ENCODE measurements at regions not wholly inside any gene's neighbourhood (a gene's known extent, or its start where the extent isn't known, plus 50 kb on each side); places are given as distances from the start of the nearest gene placed in this dataset.

- DNase-seq (ENCODE audit: low read depth in 3 of 3, low spot score in 2 of 3) = no peak
Observed at GRCh38 chr6:4311976-4312860, 176.8 kb upstream of the ECI2 start.

GRCh38 chr6:4309540-4309939, 174.2 kb upstream of the ECI2 start:
- DNase-seq (ENCODE audit: low read depth in 3 of 3, low spot score in 2 of 3) = no peak

DNA sequence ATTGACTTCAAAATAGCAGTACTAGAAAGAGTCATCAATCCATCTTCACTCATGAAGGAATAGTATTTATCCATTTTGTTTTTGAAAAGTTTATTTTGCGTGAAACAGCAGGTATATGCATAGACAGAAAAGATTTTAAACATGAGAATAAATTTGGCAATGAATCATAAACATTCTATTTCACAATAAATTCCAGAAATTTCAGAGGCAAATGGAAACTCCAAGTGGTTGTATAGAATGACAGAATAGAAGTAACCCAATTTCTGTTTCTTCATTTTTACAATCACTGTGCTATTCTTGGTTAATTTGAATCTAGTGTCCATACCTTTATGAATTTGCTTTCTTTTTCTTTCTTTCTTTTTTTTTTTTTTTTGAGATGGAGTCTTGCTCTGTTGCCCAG, 173.0 kb upstream of the ECI2 start:
- no peak for DNase-seq (ENCODE audit: low read depth in 3 of 3, low spot score in 2 of 3)

DNA sequence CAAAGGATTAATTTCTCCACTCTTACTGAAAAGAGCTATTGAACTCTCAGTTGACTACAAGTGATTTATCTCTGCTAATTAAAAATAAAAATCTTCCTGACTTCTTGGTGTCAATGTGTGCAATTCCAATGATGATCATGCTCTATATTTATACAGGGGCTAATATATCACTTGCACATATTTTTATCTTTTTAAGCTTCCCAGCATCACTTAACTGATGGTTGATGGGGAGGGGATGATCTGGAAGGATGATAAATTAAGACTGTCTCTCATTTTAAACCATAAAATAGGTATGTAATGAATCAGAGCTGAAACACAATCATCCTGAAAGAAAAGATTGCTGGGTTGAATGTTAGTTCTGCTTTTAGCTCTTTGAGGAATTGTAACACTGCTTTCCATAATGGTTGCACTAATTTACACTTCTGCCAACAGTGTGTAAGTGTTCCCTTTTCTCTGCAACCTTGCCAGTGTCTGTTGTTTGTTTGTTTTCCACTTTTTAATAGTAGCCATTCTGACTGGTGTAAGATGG, 169.6 kb upstream of the ECI2 start:
- no peak for DNase-seq (ENCODE audit: low read depth in 3 of 3, low spot score in 2 of 3)

GRCh38 chr6:4303638-4304037, 168.3 kb upstream of the ECI2 start:
- no peak for DNase-seq (ENCODE audit: low read depth in 3 of 3, low spot score in 2 of 3)

- DNase-seq (ENCODE audit: low read depth in 3 of 3, low spot score in 2 of 3) = no peak
Observed at GRCh38 chr6:4302524-4302923, 167.1 kb upstream of the ECI2 start.

- DNase-seq (ENCODE audit: low read depth in 3 of 3, low spot score in 2 of 3) = no peak
Observed at GRCh38 chr6:4301871-4302270, 166.5 kb upstream of the ECI2 start.

GRCh38 chr6:4300917-4301316, 165.5 kb upstream of the ECI2 start:
- no peak for DNase-seq (ENCODE audit: low read depth in 3 of 3, low spot score in 2 of 3)

DNA sequence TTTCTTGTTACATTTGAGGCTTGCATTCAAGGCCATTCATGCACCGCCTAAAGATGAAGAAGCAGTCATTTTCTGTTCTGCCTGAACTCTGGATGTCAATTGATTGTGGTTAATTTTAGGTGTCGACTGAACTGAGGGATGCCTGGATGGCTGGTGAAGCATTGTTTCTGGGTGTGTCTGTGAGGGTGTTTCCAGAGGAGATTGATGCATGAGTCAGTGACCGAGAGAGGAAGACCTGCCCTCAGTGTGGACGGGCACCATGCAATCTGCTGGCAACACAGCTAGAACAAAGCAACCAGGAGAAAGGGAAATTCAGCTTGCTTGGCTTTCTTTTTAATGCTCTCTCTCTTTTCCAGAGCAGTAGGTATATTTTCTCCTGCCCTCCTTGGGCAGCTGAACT, 164.1 kb upstream of the ECI2 start:
- DNase-seq (ENCODE audit: low read depth in 3 of 3, low spot score in 2 of 3) = no peak

DNA sequence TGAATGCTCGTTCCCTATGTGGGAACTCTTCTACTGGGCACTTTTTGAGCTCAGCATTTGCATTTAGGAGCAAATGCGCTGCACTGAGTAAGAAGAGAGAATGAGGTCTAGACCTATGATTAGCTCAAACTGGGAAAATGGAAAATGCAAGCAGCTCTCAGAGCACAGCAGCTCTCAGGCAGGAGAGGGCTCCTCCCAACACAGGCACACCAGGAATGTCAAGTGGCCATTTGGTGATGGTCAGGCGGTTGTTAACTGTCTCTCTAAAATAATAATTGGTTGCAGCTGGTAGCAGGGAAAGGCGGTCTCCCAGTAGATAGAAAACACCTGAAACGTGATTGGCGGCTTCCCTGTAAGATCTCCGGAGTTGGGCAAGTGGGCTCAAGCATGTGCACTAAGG, 162.0 kb upstream of the ECI2 start:
- DNase-seq (ENCODE audit: low read depth in 3 of 3, low spot score in 2 of 3) = no peak

- no peak for DNase-seq (ENCODE audit: low read depth in 3 of 3, low spot score in 2 of 3)
Observed at GRCh38 chr6:4296552-4296951, 161.2 kb upstream of the ECI2 start.

DNA sequence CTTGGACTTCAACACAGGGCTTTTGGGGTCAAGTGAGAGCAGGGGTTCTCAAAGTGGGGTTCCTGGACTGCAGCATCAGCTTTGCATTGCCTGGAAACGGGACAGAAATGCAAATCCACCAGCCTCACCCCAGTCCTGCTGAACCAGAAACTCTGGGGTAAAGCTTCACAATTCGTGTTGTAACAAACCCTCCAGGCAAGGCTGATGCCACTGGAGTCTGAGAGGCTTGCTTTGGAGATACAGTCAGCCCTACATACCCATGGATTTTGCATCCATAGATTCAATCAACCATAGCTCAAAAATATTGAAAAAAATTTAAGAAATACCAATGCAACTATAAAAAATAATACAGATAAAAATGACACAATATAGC, 160.4 kb upstream of the ECI2 start:
- no peak for DNase-seq (ENCODE audit: low read depth in 3 of 3, low spot score in 2 of 3)

- no peak for DNase-seq (ENCODE audit: low read depth in 3 of 3, low spot score in 2 of 3)
Observed at GRCh38 chr6:4295058-4295782, 159.8 kb upstream of the ECI2 start.

GRCh38 chr6:4294636-4295035, 159.3 kb upstream of the ECI2 start:
- DNase-seq (ENCODE audit: low read depth in 3 of 3, low spot score in 2 of 3) = no peak

DNA sequence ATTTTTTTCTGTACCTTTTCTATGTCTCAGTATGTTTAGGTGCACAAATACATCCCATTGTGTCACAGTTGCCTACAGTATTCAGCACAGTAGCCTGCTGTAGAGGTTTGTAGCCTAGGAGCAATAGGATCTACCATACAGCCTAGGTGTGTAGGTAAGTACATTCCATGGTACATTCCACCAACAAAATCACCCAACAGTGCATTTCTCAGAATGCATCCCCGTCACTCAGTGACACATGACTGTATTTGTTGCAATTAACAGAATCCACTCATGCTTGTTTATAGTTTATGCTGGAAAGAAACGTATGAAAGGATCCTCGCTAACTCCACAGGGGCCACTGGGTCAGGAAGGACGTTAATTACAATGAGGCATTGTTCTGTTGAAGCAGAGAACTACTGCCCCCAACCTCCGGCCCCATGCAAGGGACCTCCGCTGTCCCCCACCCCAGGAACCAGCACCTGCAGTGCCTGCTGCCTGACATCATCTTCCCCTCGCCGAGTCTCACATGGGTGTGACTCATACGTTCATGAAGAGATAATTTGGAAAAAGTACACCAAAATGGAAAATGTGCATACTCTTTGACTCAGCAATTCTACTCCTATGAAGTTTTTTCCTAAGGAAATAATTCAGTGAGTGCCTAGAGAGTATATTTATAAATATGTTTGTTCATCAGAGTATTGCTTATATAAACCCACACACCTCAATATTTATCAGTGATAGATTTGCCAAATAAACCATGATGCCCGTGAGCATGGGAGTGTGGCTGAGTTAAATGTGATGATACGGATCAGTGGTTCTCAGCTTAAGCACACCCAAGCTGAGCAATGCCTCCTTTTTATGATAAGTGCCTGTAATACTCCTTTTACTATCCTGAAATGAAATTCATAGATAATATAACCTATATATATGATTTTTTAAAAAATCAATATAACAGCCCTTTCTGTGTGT, 156.4 kb upstream of the ECI2 start:
- DNase-seq (ENCODE audit: low read depth in 3 of 3, low spot score in 2 of 3) = no peak

DNA sequence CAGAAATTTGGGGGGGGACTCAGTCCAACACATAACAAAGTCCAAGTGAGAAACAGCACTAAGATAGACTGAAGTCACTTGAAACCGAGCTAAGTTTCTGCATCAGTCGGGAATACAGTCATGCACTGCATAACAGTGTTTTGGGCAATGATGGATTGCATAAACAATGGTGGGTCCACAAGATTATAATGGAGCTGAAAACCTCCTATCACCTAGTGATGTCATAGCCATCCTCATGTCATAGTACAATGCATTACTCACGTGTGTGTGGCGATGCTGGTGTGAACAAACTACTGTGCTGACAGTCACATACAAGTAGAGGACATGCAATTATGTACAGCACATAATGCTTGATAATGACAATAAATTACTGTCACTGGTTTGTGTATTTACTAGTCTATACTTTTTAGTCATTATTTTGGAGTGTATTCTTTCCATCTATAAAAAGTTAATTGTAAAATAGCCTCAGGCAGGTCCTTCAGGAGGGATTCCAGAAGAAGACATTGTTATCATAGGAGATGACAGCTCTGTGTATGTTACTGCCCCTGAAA, 154.5 kb upstream of the ECI2 start:
- DNase-seq (ENCODE audit: low read depth in 3 of 3, low spot score in 2 of 3) = no peak

- no peak for DNase-seq (ENCODE audit: low read depth in 3 of 3, low spot score in 2 of 3)
Observed at GRCh38 chr6:4287811-4288244, 152.5 kb upstream of the ECI2 start.

DNA sequence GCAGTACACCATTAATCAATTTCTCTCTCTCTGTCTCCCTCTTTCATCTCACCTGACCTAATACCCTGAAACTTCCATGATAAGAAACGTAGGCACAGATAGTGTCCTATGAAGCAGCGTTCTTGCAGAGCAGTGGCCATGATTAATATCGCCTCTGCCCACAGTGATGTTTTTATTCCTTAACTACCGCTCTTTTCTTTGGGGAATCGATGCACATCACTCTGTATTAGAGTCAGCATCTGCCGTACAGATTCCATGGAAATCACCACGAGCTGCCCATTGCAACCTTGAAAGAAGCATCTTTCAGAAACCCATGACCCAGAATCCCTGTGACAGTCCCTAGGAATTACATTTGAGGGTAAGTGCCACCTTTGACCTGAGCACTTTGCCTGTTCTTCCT, 152.0 kb upstream of the ECI2 start:
- DNase-seq (ENCODE audit: low read depth in 3 of 3, low spot score in 2 of 3) = no peak

GRCh38 chr6:4282926-4283325, 147.6 kb upstream of the ECI2 start:
- no peak for DNase-seq (ENCODE audit: low read depth in 3 of 3, low spot score in 2 of 3)

Data from right renal cortex interstitium (tissue), 3 donors.